Peyer's patch (tissue), 4 donors: ENCODE measurements at regions not wholly inside any gene's neighbourhood (a gene's known extent, or its start where the extent isn't known, plus 50 kb on each side); places are given as distances from the start of the nearest gene placed in this dataset.
"Not testable (repeated sequence)": the region's sequence is repeated elsewhere in the genome, so short reads cannot be mapped to it uniquely, and the experiment has no call there.

Experiments used
- POLR2A ChIP-seq, 2 donors: fragments of 450-650 bp; IDR thresholded peaks; one replicate each; pipeline ENCODE4 v1.5.1; 2017; ENCODE audit warnings: antibody characterized with exemption in 2 of 2, mild to moderate bottlenecking in 2 of 2, moderate library complexity in 2 of 2
- TF ChIP-seq, protein P1 (sequence below), 6 experiments: fragments of 450-650 bp in 4 of 6; fragments of 200-600 bp in 2 of 6; sonication (generic) in 1 of 6; IDR thresholded peaks; one replicate each; pipeline ENCODE4 v1.5.1; 2017 to 2019; ENCODE audit warnings: antibody characterized with exemption in 6 of 6, mild to moderate bottlenecking in 3 of 6, moderate library complexity in 1 of 6

DNA sequence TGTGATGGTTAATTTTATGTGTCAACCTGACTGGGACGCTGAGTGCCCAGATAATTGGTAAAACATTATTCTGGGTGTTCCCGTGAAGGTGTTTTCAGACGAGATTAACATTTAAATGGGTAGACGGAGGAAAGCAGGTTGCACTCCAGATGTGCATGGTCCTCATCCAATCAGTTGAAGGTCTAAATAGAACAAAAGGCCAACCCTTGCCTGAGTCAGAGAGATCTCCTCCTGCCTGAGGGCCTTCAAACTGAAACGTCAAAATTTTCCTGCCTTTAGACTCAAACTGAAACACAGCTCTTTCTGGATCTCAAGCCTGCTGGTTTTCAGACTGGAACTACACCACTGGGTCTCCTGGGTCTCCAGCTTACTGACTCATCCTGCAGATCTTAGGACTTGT is 73.5 kb downstream of the NPIPA8 start:
- TF ChIP-seq POLR2A (IDR thresholded peaks at IDR 0.05): not testable (repeated sequence)
- TF ChIP-seq, protein P1, sequence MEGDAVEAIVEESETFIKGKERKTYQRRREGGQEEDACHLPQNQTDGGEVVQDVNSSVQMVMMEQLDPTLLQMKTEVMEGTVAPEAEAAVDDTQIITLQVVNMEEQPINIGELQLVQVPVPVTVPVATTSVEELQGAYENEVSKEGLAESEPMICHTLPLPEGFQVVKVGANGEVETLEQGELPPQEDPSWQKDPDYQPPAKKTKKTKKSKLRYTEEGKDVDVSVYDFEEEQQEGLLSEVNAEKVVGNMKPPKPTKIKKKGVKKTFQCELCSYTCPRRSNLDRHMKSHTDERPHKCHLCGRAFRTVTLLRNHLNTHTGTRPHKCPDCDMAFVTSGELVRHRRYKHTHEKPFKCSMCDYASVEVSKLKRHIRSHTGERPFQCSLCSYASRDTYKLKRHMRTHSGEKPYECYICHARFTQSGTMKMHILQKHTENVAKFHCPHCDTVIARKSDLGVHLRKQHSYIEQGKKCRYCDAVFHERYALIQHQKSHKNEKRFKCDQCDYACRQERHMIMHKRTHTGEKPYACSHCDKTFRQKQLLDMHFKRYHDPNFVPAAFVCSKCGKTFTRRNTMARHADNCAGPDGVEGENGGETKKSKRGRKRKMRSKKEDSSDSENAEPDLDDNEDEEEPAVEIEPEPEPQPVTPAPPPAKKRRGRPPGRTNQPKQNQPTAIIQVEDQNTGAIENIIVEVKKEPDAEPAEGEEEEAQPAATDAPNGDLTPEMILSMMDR (IDR thresholded peaks at IDR 0.05): not testable (repeated sequence)
